Loucy (cell line): ENCODE measurements at regions not wholly inside any gene's neighbourhood (a gene's known extent, or its start where the extent isn't known, plus 50 kb on each side); places are given as distances from the start of the nearest gene placed in this dataset.

Experiments used
- H2AFZ ChIP-seq: fragments of 200-600 bp; sonication (generic); 2 replicates; pipeline ENCODE4 v1.6.0; 2016; ENCODE audit warnings: antibody characterized with exemption, mild to moderate bottlenecking, low read length, moderate library complexity
- H3F3A ChIP-seq: fragments of 200-600 bp; 2 replicates; pipeline ENCODE4 v1.6.0; 2016; ENCODE audit warnings: antibody characterized with exemption, low read depth, mild to moderate bottlenecking
- H3K27me3 ChIP-seq: fragments of 200-600 bp; sonication (generic); 2 replicates; pipeline ENCODE4 v1.6.1; 2014; ENCODE audit warnings: low read length, mild to moderate bottlenecking; ENCODE audit not compliant: insufficient read depth, poor library complexity, severe bottlenecking
- H3K36me3 ChIP-seq: fragments of 200-600 bp; sonication (generic); 2 replicates; pipeline ENCODE4 v1.6.1; 2016; ENCODE audit warnings: low read length; ENCODE audit not compliant: insufficient read depth
- H3K4me1 ChIP-seq: fragments of 200-600 bp; sonication (generic); 2 replicates; pipeline ENCODE4 v1.5.1; 2014; ENCODE audit warnings: low read length, mild to moderate bottlenecking; ENCODE audit not compliant: insufficient read depth, poor library complexity, severe bottlenecking
- H3K4me2 ChIP-seq: fragments of 200-600 bp; sonication (generic); 2 replicates; pipeline ENCODE4 v1.6.0; 2014; ENCODE audit warnings: antibody characterized with exemption, low read length, low read depth, mild to moderate bottlenecking; ENCODE audit not compliant: poor library complexity, severe bottlenecking
- H3K4me3 ChIP-seq: fragments of 200-600 bp; sonication (generic); 2 replicates; pipeline ENCODE4 v1.5.1; 2014; ENCODE audit warnings: low read length, mild to moderate bottlenecking, mixed read lengths; ENCODE audit not compliant: poor library complexity, severe bottlenecking
- H3K79me2 ChIP-seq: fragments of 200-600 bp; sonication (generic); 2 replicates; pipeline ENCODE4 v1.6.1; 2014; ENCODE audit warnings: low read length; ENCODE audit not compliant: insufficient read depth
- H3K9ac ChIP-seq: fragments of 200-600 bp; sonication (generic); 2 replicates; pipeline ENCODE4 v1.6.0; 2014; ENCODE audit warnings: mild to moderate bottlenecking, low read depth, low read length, moderate library complexity; ENCODE audit not compliant: poor library complexity, severe bottlenecking
- H3K9me2 ChIP-seq: fragments of 200-600 bp; sonication (generic); replicated peaks from 2 replicates; pipeline ENCODE4 v1.6.1; 2016; ENCODE audit warnings: low read depth, low read length, mixed read lengths
- H3K9me3 ChIP-seq: fragments of 200-600 bp; sonication (generic); 2 replicates; pipeline ENCODE4 v1.6.1; 2014; ENCODE audit warnings: mild to moderate bottlenecking, antibody characterized with exemption, low read length, low read depth; ENCODE audit not compliant: insufficient read depth
- H4K20me1 ChIP-seq: fragments of 200-600 bp; sonication (generic); 2 replicates; pipeline ENCODE4 v1.6.0; 2014; ENCODE audit warnings: antibody characterized with exemption, low read length, mild to moderate bottlenecking; ENCODE audit not compliant: insufficient read depth, poor library complexity, severe bottlenecking
- CTCF ChIP-seq: fragments of 200-600 bp; sonication (generic); conservative IDR thresholded peaks from 2 replicates; pipeline ENCODE4 v1.5.1; 2014; ENCODE audit warnings: mild to moderate bottlenecking, antibody characterized with exemption, low read length
- EZH2phosphoT487 ChIP-seq: fragments of 200-600 bp; IDR thresholded peaks from 2 replicates; pipeline ENCODE4 v1.6.1; 2018; ENCODE audit warnings: antibody characterized with exemption, mild to moderate bottlenecking, moderate library complexity, borderline replicate concordance

DNA sequence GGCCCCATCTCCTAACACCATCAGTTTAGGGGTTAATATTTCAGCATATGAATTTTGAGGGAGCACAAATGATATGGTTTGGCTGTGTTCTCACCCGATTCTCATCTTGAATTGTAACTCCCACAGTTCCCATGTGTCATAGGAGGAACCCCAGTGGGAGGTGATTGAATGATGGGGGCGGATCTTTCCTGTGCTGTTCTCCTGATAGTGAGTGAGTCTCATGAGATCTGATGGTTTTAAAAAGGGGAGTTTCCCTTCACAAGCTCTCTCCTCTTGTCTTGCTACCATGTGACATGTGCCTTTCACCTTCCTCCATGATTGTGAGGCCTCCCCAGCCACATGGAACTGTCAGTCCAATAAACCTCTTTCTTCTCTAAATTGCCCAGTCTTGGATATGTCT, 73.8 kb upstream of the TJP1 start:
- Histone ChIP-seq H3K9me3 (no peaks in the 10 kb centered on the region; the same call in 1 of the 2 replicates), H2AFZ (no peak overlapping the region), H3K27me3 (no peaks in the 10 kb centered on the region), H3F3A (no peaks in the 10 kb centered on the region), H3K9ac (no peak overlapping the region), H3K4me3 (no peak overlapping the region), H3K79me2 (no peaks in the 10 kb centered on the region), H3K4me1 (no peaks in the 10 kb centered on the region), H3K4me2 (no peak overlapping the region), H3K9me2 (no peaks in the 10 kb centered on the region), H4K20me1 (no peaks in the 10 kb centered on the region), H3K36me3 (no peaks in the 10 kb centered on the region)
- no peak for TF ChIP-seq EZH2phosphoT487
- TF ChIP-seq CTCF, result no peak

DNA sequence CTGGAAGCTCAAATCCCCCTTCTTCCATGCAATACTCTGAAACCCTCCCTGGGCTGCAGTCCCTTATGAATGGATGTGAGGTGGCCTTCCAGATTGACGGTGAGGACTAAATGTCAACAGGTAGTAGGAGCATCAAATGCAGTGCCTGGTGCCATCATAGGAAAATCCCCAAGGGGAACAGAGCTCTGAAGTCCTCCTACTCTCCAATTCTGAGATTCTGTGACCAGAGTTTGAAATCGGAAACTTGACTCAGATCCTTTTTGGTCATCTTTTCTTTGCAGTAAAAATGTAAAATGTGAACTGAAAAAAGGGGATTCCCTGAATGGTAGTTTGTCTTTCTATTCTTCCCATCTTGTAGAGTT, 68.8 kb upstream of the TJP1 start:
- Histone ChIP-seq H3F3A (no peaks in the 10 kb centered on the region), H3K27me3 (no peaks in the 10 kb centered on the region), H3K36me3 (no peaks in the 10 kb centered on the region), H3K9me2 (no peaks in the 10 kb centered on the region), H4K20me1 (no peaks in the 10 kb centered on the region), H3K9ac (no peak overlapping the region), H3K4me2 (no peak overlapping the region), H3K4me1 (no peaks in the 10 kb centered on the region), H3K9me3 (no peaks in the 10 kb centered on the region), H3K4me3 (no peak overlapping the region), H3K79me2 (no peaks in the 10 kb centered on the region), H2AFZ (no peak overlapping the region)
- TF ChIP-seq EZH2phosphoT487 (no peak), CTCF (no peak)

DNA sequence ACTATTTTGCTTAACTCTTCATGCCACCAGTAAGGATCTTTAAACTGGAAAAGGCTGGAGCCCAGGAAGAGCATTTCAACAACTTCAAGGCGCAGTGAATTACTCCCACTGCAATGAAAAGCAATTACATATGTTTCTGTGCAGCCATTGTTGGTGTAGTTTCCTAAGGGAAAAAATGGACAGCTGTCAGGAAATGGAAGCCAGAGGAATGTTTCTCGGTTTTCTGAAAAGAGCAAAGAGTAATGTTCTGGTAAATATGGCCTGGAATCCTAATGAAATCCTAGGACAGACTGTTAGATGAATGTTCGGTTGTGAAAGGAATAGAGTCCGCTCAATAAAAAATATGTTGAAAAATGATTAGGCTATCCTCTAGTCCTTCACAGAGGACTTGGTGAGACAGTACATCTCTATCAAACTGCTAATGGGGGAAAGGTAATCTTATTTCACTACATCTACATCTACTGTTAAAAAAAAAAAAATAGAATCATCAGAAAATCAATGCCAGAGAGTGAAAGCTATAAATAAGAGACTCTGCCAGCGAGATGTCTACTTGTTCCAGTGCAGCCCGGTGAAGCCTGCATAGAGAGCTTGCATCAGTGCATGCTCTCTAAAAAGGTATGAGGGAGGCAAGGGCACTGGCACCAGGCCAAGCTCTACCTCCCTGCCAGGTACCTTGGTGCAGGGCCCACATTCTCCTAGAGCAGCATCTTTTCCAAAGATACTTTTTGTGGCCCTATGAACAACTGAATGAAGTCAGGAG, 68.2 kb upstream of the TJP1 start:
- H3K27me3 ChIP-seq, result no peaks in the 10 kb centered on the region
- no peak overlapping the region for H3K4me2 ChIP-seq
- no peaks in the 10 kb centered on the region for H3K9me3 ChIP-seq
- H4K20me1 ChIP-seq, result no peaks in the 10 kb centered on the region
- no peaks in the 10 kb centered on the region for H3K36me3 ChIP-seq
- TF ChIP-seq CTCF, result no peak
- no peak for TF ChIP-seq EZH2phosphoT487
- no peaks in the 10 kb centered on the region for H3K79me2 ChIP-seq
- no peak overlapping the region for H3K9ac ChIP-seq
- H3K4me1 ChIP-seq, result no peaks in the 10 kb centered on the region
- no peaks in the 10 kb centered on the region for H3K9me2 ChIP-seq
- H3F3A ChIP-seq, result no peaks in the 10 kb centered on the region
- no peak overlapping the region for H2AFZ ChIP-seq
- H3K4me3 ChIP-seq, result no peak overlapping the region
